Uterus (tissue), 3 donors: ENCODE measurements at regions not wholly inside any gene's neighbourhood (a gene's known extent, or its start where the extent isn't known, plus 50 kb on each side); places are given as distances from the start of the nearest gene placed in this dataset.

ENCODE experiments used
- DNase-seq, 2 donors: peaks; one replicate each; pipeline ENCODE4 v3.0.0-alpha.2; 2019 to 2020
- H3K27ac ChIP-seq, 2 donors: fragments of 200-600 bp; sonication (generic); 1 replicate in 1 of 2; 2 replicates in 1 of 2; pipeline ENCODE4 v1.5.1; 2016 to 2018
- H3K27me3 ChIP-seq, 2 donors: fragments of 200-600 bp; sonication (generic); one replicate each; pipeline ENCODE4 v1.5.1; 2018 to 2019; ENCODE audit warnings: control low read depth in 1 of 2
- H3K36me3 ChIP-seq, 2 donors: fragments of 200-600 bp; sonication (generic); one replicate each; pipeline ENCODE4 v1.5.1; 2019; ENCODE audit warnings: control low read depth in 1 of 2
- H3K4me1 ChIP-seq, 2 donors: fragments of 200-600 bp; sonication (generic); one replicate each; pipeline ENCODE4 v1.5.1; 2018 to 2019; ENCODE audit warnings: control low read depth in 1 of 2
- H3K4me3 ChIP-seq, 2 donors: fragments of 200-600 bp; sonication (generic); 1 replicate in 1 of 2; 2 replicates in 1 of 2; pipeline ENCODE4 v1.5.1; 2018 to 2019; ENCODE audit warnings: mild to moderate bottlenecking in 1 of 2
- H3K9me3 ChIP-seq, 2 donors: fragments of 200-600 bp; sonication (generic); one replicate each; pipeline ENCODE4 v1.5.1; 2019; ENCODE audit warnings: control low read depth in 1 of 2
- CTCF ChIP-seq, 4 experiments: fragments of 200-600 bp in 2 of 4; fragments of 450-650 bp in 2 of 4; sonication (generic) in 2 of 4; IDR thresholded peaks; one replicate each; pipeline ENCODE4 v1.5.1; 2016 to 2019; ENCODE audit warnings: antibody characterized with exemption in 4 of 4, mild to moderate bottlenecking in 2 of 4, moderate library complexity in 1 of 4
- POLR2A ChIP-seq, 2 donors: fragments of 450-650 bp; IDR thresholded peaks; one replicate each; pipeline ENCODE4 v1.6.1; 2016; ENCODE audit warnings: antibody characterized with exemption in 2 of 2, mild to moderate bottlenecking in 1 of 2, moderate library complexity in 1 of 2
- intact Hi-C: fragments of 100-400 bp; cut with DNase I; formaldehyde crosslinking; loops from one replicate; pipeline ENCODE4 v1.15.1; 2023; ENCODE audit warnings: low total_unique reads
- donor health status: DM: yes; HTN: yes; CAD: no.

DNA sequence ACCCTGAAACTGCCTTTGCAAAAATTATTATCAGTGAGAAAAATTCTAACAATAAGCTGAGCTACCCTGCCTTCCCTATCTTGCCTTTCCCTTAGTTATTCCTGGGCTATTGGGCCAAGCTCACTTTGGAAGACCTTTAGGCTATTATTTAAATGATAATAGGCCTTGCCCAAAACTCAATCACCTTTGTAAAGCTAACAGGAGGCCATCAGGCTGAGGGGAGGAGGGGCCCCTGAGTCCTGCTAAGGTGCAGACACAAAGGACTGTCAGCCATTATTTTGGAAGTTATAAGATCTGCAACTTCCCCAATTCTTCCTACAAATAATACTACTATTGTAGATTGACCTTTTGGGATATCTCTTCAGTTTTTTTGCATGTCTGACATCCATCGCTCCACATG, 278.8 kb upstream of the DIAPH2 start:
- no peaks in the 10 kb centered on the region for H3K4me1 ChIP-seq
- H3K9me3 ChIP-seq: no peaks in the 10 kb centered on the region
- intact Hi-C loops: no loop called here
- no peak overlapping the region for H3K27ac ChIP-seq
- DNase-seq: no peak
- no peaks in the 10 kb centered on the region for H3K27me3 ChIP-seq
- H3K36me3 ChIP-seq: no peaks in the 10 kb centered on the region
- TF ChIP-seq POLR2A (IDR thresholded peaks at IDR 0.05): no peak
- TF ChIP-seq CTCF (IDR thresholded peaks at IDR 0.05): no peak
- no peak overlapping the region for H3K4me3 ChIP-seq

GRCh38 chrX:96407072-96407471, 277.6 kb upstream of the DIAPH2 start:
- Histone ChIP-seq H3K27ac (peak overlapping the region; percentile 41 to 73), H3K4me3 (no peak overlapping the region), H3K36me3 (no peaks in the 10 kb centered on the region), H3K27me3 (no peaks in the 10 kb centered on the region), H3K4me1 (no peaks in the 10 kb centered on the region), H3K9me3 (no peaks in the 10 kb centered on the region)
- TF ChIP-seq CTCF (IDR thresholded peaks at IDR 0.05): no peak
- TF ChIP-seq POLR2A (IDR thresholded peaks at IDR 0.05): no peak
- peak; percentile 25 to 30 for DNase-seq
- intact Hi-C loops: no loop called here

- H3K9me3 ChIP-seq: no peaks in the 10 kb centered on the region
- no peaks in the 10 kb centered on the region for H3K36me3 ChIP-seq
- DNase-seq: peak in 1 of 2 donors; percentile 19
- no peaks in the 10 kb centered on the region for H3K27me3 ChIP-seq
- TF ChIP-seq POLR2A (IDR thresholded peaks at IDR 0.05) (no peak), CTCF (IDR thresholded peaks at IDR 0.05) (no peak)
- H3K4me3 ChIP-seq: no peak overlapping the region
- H3K27ac ChIP-seq: peak overlapping the region; percentile 41 to 73
- H3K4me1 ChIP-seq: no peaks in the 10 kb centered on the region
- intact Hi-C loops: no loop called here
Observed at GRCh38 chrX:96407501-96407900, 277.1 kb upstream of the DIAPH2 start.

DNA sequence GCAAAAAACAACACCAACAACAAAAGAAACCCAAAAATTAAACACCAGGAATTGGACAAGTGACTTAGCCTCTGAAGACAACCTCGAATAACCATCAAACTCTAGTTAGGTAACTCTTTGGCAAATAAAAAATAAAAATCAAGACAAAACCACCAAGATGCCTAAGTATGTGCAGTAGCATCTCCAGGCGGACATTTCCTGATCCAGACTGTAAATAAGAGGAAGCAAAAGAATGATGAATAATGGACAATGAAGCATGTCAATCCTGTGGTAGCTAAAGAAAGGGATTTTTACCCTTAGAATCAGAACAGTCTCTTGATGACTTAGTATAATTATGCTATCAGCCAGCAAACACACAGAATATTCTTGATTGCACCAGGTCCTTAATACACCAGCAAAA, 276.7 kb upstream of the DIAPH2 start:
- no peak overlapping the region for H3K4me3 ChIP-seq
- intact Hi-C loops: no loop called here
- no peaks in the 10 kb centered on the region for H3K27me3 ChIP-seq
- H3K9me3 ChIP-seq: no peaks in the 10 kb centered on the region
- H3K4me1 ChIP-seq: no peaks in the 10 kb centered on the region
- H3K27ac ChIP-seq: peak overlapping the region; percentile 41 to 73
- no peak for DNase-seq
- TF ChIP-seq POLR2A (IDR thresholded peaks at IDR 0.05) (no peak), CTCF (IDR thresholded peaks at IDR 0.05) (no peak)
- no peaks in the 10 kb centered on the region for H3K36me3 ChIP-seq

DNA sequence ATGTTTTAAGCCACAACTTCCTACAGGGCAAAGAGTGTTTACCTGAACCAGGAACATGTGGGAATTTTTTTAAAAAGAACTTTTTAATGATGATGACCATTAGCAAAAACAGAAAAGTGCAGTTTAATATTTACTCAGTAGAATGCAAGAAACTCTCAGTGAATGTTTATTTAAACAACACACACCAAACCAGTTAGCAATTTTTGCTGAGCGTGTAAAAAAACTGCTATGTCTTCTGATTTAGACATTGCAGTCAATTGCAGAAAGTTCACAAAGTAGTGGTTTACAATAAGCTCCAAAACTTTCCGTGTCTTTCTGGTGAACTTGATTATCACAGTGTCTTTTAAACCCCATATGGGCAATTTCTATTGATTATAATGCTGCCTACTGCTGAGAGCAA, 273.7 kb upstream of the DIAPH2 start:
- intact Hi-C loops: no loop called here
- H3K36me3 ChIP-seq: no peaks in the 10 kb centered on the region
- no peaks in the 10 kb centered on the region for H3K4me1 ChIP-seq
- DNase-seq: no peak
- no peaks in the 10 kb centered on the region for H3K27me3 ChIP-seq
- no peak overlapping the region for H3K4me3 ChIP-seq
- H3K9me3 ChIP-seq: no peaks in the 10 kb centered on the region
- no peak for TF ChIP-seq POLR2A (IDR thresholded peaks at IDR 0.05)
- no peak for TF ChIP-seq CTCF (IDR thresholded peaks at IDR 0.05)
- no peak overlapping the region for H3K27ac ChIP-seq
